WTC11 (cell line): ENCODE measurements at regions not wholly inside any gene's neighbourhood (a gene's known extent, or its start where the extent isn't known, plus 50 kb on each side); places are given as distances from the start of the nearest gene placed in this dataset.

Experiments used
- ATAC-seq: fragments of 200-7000 bp; cut with Tn5 transposase; 2 replicates; pipeline ENCODE4 v1.10.0; 2021; ENCODE audit warnings: mild to moderate bottlenecking, moderate library complexity
- CTCF ChIA-PET: fragments of 300-600 bp; sonication (Branson Sonifier 250); formaldehyde crosslinking; loops from one replicate; lab custom pipeline; 2021; ENCODE audit warnings: antibody characterized with exemption; lab: Charles Lee
- POLR2A ChIA-PET: fragments of 350-600 bp; sonication (Branson Sonifier 250); formaldehyde crosslinking; loops from one replicate; lab custom pipeline; 2021; ENCODE audit warnings: antibody characterized with exemption; lab: Charles Lee
- DNase-seq: peaks from one replicate; pipeline ENCODE4 v3.0.0; 2021; ENCODE audit warnings: low spot score
- H3K27ac Mint-ChIP-seq: 2 replicates; pipeline ENCODE4 v1.8.0; 2021; ENCODE audit warnings: mixed read lengths
- H3K27me3 Mint-ChIP-seq: 2 replicates; pipeline ENCODE4 v1.8.0; 2021; ENCODE audit warnings: low read depth, mild to moderate bottlenecking, moderate library complexity, mixed read lengths
- H3K36me3 Mint-ChIP-seq: 2 replicates; pipeline ENCODE4 v1.8.0; 2021; ENCODE audit warnings: mixed read lengths
- H3K4me1 Mint-ChIP-seq: 2 replicates; pipeline ENCODE4 v1.8.0; 2022; ENCODE audit warnings: mixed read lengths
- H3K4me3 Mint-ChIP-seq: 2 replicates; pipeline ENCODE4 v1.8.0; 2021; ENCODE audit warnings: mild to moderate bottlenecking, moderate library complexity, mixed read lengths
- H3K9me3 Mint-ChIP-seq: 2 replicates; pipeline ENCODE4 v1.8.0; 2021; ENCODE audit warnings: mixed read lengths
- CREM ChIP-seq: sonication (generic); formaldehyde crosslinking; IDR thresholded peaks from 2 replicates; pipeline ENCODE4 v1.8.1; 2022; ENCODE audit warnings: mild to moderate bottlenecking, missing genetic modification reagents, moderate library complexity
- EMX1 ChIP-seq: fragments of 250-450 bp; sonication (Bioruptor Pico); IDR thresholded peaks from 2 replicates; pipeline ENCODE4 v1.8.0; 2021; ENCODE audit warnings: mild to moderate bottlenecking
- ETV6 ChIP-seq: sonication (generic); formaldehyde crosslinking; IDR thresholded peaks from 2 replicates; pipeline ENCODE4 v1.8.1; 2022; ENCODE audit warnings: mild to moderate bottlenecking, missing genetic modification reagents
- FOXP1 ChIP-seq: sonication (generic); formaldehyde crosslinking; IDR thresholded peaks from 2 replicates; pipeline ENCODE4 v1.8.0; 2022; ENCODE audit warnings: missing genetic modification reagents, mild to moderate bottlenecking, moderate library complexity, borderline replicate concordance
- HMGA2 ChIP-seq: fragments of 250-450 bp; sonication (Bioruptor Pico); IDR thresholded peaks from 2 replicates; pipeline ENCODE4 v1.4.0; 2021; ENCODE audit warnings: mild to moderate bottlenecking, moderate library complexity
- IRF2 ChIP-seq: sonication (generic); formaldehyde crosslinking; IDR thresholded peaks from 2 replicates; pipeline ENCODE4 v1.8.0; 2022; ENCODE audit warnings: low read depth, missing genetic modification reagents, borderline replicate concordance
- NFE2L1 ChIP-seq: sonication (generic); formaldehyde crosslinking; IDR thresholded peaks from 2 replicates; pipeline ENCODE4 v1.8.1; 2023; ENCODE audit warnings: missing genetic modification reagents
- NFYB ChIP-seq: sonication (generic); formaldehyde crosslinking; conservative IDR thresholded peaks from 2 replicates; pipeline ENCODE4 v1.8.0; 2022; ENCODE audit warnings: low read depth, missing genetic modification reagents
- SP1 ChIP-seq: sonication (generic); formaldehyde crosslinking; conservative IDR thresholded peaks from 2 replicates; pipeline ENCODE4 v1.8.1; 2022; ENCODE audit warnings: missing genetic modification reagents
- TCF7 ChIP-seq: sonication (generic); formaldehyde crosslinking; IDR thresholded peaks from 2 replicates; pipeline ENCODE4 v1.8.0; 2022; ENCODE audit warnings: mild to moderate bottlenecking, low read depth, missing genetic modification reagents, moderate library complexity
- TEAD4 ChIP-seq: sonication (generic); formaldehyde crosslinking; IDR thresholded peaks from 2 replicates; pipeline ENCODE4 v1.8.0; 2022; ENCODE audit warnings: mild to moderate bottlenecking, missing genetic modification reagents
- ZBTB21 ChIP-seq: sonication (generic); formaldehyde crosslinking; IDR thresholded peaks from 2 replicates; pipeline ENCODE4 v1.8.1; 2023; ENCODE audit warnings: mild to moderate bottlenecking, missing genetic modification reagents, borderline replicate concordance
- ZNF396 ChIP-seq: fragments of 250-450 bp; sonication (Bioruptor Pico); IDR thresholded peaks from 2 replicates; pipeline ENCODE4 v1.8.0; 2021; ENCODE audit warnings: mild to moderate bottlenecking, moderate library complexity, borderline replicate concordance
- TF ChIP-seq, protein P1 (sequence below): fragments of 200-600 bp; IDR thresholded peaks from 2 replicates; pipeline ENCODE4 v1.8.0; 2022; ENCODE audit warnings: antibody characterized with exemption
- TF ChIP-seq, protein P2 (sequence below): sonication (generic); formaldehyde crosslinking; IDR thresholded peaks from 2 replicates; pipeline ENCODE4 v1.8.0; 2022; ENCODE audit warnings: mild to moderate bottlenecking, missing genetic modification reagents
- TF ChIP-seq, protein P3 (sequence below): sonication (generic); formaldehyde crosslinking; IDR thresholded peaks from 2 replicates; pipeline ENCODE4 v1.8.1; 2023; ENCODE audit warnings: mild to moderate bottlenecking, moderate library complexity, missing genetic modification reagents
- TF ChIP-seq, protein P4 (sequence below): sonication (generic); formaldehyde crosslinking; IDR thresholded peaks from 2 replicates; pipeline ENCODE4 v1.8.1; 2022; ENCODE audit warnings: low read depth, missing genetic modification reagents, borderline replicate concordance
- TF ChIP-seq, protein P5 (sequence below): fragments of 250-450 bp; sonication (Bioruptor Pico); IDR thresholded peaks from 2 replicates; pipeline ENCODE4 v1.9.0; 2021; ENCODE audit warnings: moderate library complexity, mild to moderate bottlenecking, inconsistent platforms, borderline replicate concordance
- TF ChIP-seq, protein P6 (sequence below): sonication (generic); formaldehyde crosslinking; IDR thresholded peaks from 2 replicates; pipeline ENCODE4 v1.8.1; 2023; ENCODE audit warnings: mild to moderate bottlenecking, missing genetic modification reagents, borderline replicate concordance

DNA sequence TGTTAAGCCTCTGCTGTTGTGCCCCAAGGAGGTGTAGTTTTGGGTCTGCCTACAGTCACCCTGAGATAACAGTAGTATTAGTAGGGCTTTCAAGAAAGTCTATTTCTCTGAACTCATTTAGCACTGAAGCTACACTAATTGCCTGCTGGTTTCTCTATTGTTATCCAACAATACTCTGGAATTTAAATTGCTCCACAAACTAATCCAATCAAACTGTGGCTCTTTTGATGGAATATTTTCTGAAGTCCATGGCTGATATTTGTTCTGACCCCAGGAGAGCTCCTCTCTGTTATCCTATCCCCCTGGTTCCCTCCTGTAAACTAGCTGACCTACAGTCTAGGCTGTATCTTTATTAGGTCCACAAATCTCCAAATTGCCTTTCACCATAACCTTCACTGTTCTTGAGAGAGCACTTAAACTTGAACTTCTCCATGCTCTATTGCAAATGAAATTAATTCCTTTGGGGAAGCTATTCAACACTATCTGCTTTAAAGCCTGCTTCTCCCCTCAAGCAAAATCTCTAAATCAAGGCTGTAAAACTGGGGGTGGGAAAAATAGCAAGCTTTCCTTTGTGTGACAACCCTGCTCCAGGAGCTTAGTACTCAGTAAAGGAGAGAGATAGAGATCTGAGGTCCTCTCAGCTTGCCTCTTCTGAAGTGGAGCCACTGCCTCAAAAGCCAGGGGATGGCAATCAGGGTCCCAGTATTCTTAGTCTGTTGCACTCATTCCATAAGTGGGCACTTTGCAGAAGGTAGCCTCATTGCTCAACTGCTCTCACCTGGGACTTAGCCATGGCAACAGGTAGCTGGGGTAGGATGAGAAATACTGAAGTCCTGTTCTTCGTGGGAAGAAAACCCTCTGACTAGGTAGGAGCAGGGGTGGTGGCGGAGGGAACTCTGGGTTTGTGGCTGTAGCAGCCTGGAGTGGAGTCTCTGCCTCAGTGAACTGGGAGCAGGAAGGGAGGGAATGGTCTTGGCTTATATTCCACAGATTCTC is 110.9 kb downstream of the MACIR start (continued):
- TF ChIP-seq, protein P1, sequence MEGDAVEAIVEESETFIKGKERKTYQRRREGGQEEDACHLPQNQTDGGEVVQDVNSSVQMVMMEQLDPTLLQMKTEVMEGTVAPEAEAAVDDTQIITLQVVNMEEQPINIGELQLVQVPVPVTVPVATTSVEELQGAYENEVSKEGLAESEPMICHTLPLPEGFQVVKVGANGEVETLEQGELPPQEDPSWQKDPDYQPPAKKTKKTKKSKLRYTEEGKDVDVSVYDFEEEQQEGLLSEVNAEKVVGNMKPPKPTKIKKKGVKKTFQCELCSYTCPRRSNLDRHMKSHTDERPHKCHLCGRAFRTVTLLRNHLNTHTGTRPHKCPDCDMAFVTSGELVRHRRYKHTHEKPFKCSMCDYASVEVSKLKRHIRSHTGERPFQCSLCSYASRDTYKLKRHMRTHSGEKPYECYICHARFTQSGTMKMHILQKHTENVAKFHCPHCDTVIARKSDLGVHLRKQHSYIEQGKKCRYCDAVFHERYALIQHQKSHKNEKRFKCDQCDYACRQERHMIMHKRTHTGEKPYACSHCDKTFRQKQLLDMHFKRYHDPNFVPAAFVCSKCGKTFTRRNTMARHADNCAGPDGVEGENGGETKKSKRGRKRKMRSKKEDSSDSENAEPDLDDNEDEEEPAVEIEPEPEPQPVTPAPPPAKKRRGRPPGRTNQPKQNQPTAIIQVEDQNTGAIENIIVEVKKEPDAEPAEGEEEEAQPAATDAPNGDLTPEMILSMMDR = no peak
- TF ChIP-seq FOXP1 (no peak), CREM (CRISPR knock-in tag) (no peak), SP1 (no peak), NFE2L1 (CRISPR knock-in tag) (no peak), NFYB (CRISPR knock-in tag) (no peak)
- TF ChIP-seq, protein P2, sequence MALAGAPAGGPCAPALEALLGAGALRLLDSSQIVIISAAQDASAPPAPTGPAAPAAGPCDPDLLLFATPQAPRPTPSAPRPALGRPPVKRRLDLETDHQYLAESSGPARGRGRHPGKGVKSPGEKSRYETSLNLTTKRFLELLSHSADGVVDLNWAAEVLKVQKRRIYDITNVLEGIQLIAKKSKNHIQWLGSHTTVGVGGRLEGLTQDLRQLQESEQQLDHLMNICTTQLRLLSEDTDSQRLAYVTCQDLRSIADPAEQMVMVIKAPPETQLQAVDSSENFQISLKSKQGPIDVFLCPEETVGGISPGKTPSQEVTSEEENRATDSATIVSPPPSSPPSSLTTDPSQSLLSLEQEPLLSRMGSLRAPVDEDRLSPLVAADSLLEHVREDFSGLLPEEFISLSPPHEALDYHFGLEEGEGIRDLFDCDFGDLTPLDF (CRISPR knock-in tag) = no peak

DNA sequence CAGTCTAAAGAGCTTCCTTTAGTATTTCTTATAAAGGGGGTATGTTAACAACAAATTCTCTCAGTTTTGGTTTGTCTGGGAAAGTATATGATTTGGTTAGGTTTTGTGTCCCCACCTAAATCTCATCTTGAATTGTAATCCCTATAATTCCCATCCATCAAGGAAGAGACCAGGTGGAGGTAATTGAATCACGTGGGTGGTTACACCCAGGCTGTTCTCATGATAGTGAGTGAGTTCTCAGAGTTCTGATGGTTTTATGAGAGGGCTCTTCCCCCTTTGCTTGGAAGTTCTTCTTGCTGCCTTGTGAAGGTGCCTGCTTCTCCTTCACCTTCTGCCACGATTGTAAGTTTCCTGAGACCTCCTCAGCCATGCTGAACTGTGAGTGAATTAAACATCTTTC is 109.1 kb downstream of the MACIR start:
- Mint-ChIP-seq H3K4me1 (peaks cover 7% of the 10 kb centered on the region), H3K27ac (no peak overlapping the region), H3K36me3 (no peaks in the 10 kb centered on the region), H3K27me3 (no peaks in the 10 kb centered on the region), H3K4me3 (no peak overlapping the region), H3K9me3 (no peaks in the 10 kb centered on the region)
- ChIA-PET POLR2A (no interaction called here), CTCF (interaction anchor here (1.3 kb wide), 1 partner anchor 8 kb away, joined by 3 read pairs; no protein-coding TSS in a partner anchor)
- no peak for TF ChIP-seq TEAD4
- TF ChIP-seq, protein P3, sequence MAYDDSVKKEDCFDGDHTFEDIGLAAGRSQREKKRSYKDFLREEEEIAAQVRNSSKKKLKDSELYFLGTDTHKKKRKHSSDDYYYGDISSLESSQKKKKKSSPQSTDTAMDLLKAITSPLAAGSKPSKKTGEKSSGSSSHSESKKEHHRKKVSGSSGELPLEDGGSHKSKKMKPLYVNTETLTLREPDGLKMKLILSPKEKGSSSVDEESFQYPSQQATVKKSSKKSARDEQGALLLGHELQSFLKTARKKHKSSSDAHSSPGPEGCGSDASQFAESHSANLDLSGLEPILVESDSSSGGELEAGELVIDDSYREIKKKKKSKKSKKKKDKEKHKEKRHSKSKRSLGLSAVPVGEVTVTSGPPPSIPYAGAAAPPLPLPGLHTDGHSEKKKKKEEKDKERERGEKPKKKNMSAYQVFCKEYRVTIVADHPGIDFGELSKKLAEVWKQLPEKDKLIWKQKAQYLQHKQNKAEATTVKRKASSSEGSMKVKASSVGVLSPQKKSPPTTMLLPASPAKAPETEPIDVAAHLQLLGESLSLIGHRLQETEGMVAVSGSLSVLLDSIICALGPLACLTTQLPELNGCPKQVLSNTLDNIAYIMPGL (CRISPR knock-in tag) = no peak
- TF ChIP-seq, protein P4, sequence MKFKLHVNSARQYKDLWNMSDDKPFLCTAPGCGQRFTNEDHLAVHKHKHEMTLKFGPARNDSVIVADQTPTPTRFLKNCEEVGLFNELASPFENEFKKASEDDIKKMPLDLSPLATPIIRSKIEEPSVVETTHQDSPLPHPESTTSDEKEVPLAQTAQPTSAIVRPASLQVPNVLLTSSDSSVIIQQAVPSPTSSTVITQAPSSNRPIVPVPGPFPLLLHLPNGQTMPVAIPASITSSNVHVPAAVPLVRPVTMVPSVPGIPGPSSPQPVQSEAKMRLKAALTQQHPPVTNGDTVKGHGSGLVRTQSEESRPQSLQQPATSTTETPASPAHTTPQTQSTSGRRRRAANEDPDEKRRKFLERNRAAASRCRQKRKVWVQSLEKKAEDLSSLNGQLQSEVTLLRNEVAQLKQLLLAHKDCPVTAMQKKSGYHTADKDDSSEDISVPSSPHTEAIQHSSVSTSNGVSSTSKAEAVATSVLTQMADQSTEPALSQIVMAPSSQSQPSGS (CRISPR knock-in tag) = no peak
- no peak for TF ChIP-seq HMGA2
- no peak for TF ChIP-seq ZBTB21 (CRISPR knock-in tag)
- TF ChIP-seq ZNF396 (CRISPR knock-in tag) = no peak
- TF ChIP-seq TCF7 (CRISPR knock-in tag) = no peak
- no peak for ATAC-seq
- no peak for DNase-seq

DNA sequence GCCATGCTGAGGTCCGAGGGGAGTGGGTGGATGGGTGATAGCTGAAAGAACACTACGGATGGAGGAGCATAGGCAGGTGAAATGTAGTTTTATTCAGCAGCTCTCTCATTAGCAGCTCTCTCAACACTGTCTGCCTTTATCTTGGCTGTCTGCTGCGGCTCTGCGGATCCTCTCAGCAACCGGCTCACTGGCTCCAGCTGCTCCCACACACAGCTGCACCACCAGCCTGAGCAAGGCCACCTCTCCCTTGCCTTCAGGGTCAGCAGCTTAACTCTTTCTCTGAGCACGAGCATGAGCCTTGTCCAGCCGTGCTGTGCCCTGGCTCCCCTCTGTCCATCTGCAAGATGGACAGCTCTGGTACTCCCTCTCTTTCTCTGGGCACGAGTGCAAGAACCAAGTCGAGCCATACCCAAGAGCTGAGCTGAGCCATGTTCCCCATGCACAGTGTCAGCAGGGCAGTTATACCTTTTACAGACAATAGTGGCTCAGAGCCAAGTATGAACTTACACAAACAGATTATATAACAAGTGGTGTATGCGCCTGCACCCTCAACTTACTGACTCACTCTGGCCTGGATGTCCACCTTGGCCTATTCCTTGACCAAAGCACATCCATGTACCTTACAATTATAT is 108.5 kb downstream of the MACIR start:
- H3K27ac Mint-ChIP-seq = no peak overlapping the region
- ATAC-seq (no peak), DNase-seq (no peak)
- no peak overlapping the region for H3K4me3 Mint-ChIP-seq
- ChIA-PET CTCF (interaction anchor here (1.3 kb wide), 1 partner anchor 9 kb away, joined by 3 read pairs; no protein-coding TSS in a partner anchor), POLR2A (interaction anchor here (0.7 kb wide), 1 partner anchor 54 kb away, joined by 3 read pairs; no protein-coding TSS in a partner anchor)
- H3K36me3 Mint-ChIP-seq = no peaks in the 10 kb centered on the region
- no peaks in the 10 kb centered on the region for H3K27me3 Mint-ChIP-seq
- no peaks in the 10 kb centered on the region for H3K9me3 Mint-ChIP-seq
- H3K4me1 Mint-ChIP-seq = peaks cover 7% of the 10 kb centered on the region
- TF ChIP-seq, protein P4 (CRISPR knock-in tag) = no peak
- TF ChIP-seq, protein P5, sequence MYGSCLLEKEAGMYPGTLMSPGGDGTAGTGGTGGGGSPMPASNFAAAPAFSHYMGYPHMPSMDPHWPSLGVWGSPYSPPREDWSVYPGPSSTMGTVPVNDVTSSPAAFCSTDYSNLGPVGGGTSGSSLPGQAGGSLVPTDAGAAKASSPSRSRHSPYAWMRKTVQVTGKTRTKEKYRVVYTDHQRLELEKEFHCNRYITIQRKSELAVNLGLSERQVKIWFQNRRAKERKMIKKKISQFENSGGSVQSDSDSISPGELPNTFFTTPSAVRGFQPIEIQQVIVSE = no peak
- no peak for TF ChIP-seq ETV6 (CRISPR knock-in tag)
- TF ChIP-seq, protein P6, sequence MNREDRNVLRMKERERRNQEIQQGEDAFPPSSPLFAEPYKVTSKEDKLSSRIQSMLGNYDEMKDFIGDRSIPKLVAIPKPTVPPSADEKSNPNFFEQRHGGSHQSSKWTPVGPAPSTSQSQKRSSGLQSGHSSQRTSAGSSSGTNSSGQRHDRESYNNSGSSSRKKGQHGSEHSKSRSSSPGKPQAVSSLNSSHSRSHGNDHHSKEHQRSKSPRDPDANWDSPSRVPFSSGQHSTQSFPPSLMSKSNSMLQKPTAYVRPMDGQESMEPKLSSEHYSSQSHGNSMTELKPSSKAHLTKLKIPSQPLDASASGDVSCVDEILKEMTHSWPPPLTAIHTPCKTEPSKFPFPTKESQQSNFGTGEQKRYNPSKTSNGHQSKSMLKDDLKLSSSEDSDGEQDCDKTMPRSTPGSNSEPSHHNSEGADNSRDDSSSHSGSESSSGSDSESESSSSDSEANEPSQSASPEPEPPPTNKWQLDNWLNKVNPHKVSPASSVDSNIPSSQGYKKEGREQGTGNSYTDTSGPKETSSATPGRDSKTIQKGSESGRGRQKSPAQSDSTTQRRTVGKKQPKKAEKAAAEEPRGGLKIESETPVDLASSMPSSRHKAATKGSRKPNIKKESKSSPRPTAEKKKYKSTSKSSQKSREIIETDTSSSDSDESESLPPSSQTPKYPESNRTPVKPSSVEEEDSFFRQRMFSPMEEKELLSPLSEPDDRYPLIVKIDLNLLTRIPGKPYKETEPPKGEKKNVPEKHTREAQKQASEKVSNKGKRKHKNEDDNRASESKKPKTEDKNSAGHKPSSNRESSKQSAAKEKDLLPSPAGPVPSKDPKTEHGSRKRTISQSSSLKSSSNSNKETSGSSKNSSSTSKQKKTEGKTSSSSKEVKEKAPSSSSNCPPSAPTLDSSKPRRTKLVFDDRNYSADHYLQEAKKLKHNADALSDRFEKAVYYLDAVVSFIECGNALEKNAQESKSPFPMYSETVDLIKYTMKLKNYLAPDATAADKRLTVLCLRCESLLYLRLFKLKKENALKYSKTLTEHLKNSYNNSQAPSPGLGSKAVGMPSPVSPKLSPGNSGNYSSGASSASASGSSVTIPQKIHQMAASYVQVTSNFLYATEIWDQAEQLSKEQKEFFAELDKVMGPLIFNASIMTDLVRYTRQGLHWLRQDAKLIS (CRISPR knock-in tag) = no peak
- no peak for TF ChIP-seq EMX1
- TF ChIP-seq IRF2 = no peak
